H1 (cell line): ENCODE measurements at regions not wholly inside any gene's neighbourhood (a gene's known extent, or its start where the extent isn't known, plus 50 kb on each side); places are given as distances from the start of the nearest gene placed in this dataset.

ENCODE experiments used
- TF ChIP-seq, protein P1 (sequence below): IDR thresholded peaks from 2 replicates; pipeline ENCODE4 v1.6.1; 2011; ENCODE audit warnings: low read depth, mild to moderate bottlenecking, low read length; ENCODE audit not compliant: insufficient read depth

DNA sequence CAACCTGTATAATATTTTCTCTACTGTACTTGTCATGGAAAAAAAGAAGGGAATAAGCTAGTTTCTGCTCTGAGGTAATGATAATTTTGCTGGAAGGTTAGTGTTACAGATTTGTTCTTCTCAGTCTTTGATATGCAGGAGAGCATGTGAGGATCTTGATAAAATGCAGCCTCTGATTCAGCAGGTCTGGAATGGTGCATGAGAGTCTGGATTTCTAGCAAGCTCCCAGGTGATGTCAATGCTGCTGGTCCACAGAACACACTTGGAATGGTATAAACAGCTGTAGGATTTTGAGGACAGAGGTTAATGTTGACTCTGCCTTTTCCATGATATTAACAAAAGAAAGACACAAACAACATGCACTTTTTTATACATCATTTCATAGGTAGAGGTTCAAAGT lies 173.6 kb downstream of the NDFIP2 start (continued):
- TF ChIP-seq, protein P1, sequence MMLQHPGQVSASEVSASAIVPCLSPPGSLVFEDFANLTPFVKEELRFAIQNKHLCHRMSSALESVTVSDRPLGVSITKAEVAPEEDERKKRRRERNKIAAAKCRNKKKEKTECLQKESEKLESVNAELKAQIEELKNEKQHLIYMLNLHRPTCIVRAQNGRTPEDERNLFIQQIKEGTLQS: no peak
- TF ChIP-seq, all 59 proteins: peak for 0
